HG02973 (cell line): ENCODE measurements at regions not wholly inside any gene's neighbourhood (a gene's known extent, or its start where the extent isn't known, plus 50 kb on each side); places are given as distances from the start of the nearest gene placed in this dataset.

Experiments used
- ATAC-seq: cut with Tn5 transposase; IDR thresholded peaks from one replicate; pipeline ENCODE4 v1.9.1; 2021; ENCODE audit warnings: moderate library complexity; ENCODE audit not compliant: unreplicated experiment

DNA sequence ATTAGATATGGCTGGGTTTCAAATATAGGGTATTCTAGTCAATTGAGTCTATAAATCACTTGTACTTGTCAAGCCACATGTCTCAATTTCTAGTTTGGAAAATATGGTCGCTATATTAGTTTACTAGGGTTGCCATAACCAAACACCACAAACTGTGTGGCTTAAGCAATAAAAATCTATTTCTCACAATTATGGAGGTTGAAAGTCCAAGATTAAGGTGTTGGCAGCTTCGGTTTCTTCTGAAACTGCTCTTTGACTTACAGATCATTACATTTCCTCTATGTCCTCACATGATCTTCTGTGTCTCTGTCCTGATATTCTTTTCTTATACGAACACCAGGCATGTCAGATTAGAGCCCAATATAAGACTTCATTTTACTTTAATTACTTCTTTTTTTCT lies 55.8 kb upstream of the BASP1 start:
- ATAC-seq = no peak

GRCh38 chr5:17163221-17163620 lies 54.2 kb upstream of the BASP1 start:
- no peak for ATAC-seq

- no peak for ATAC-seq
Measured at GRCh38 chr5:17167171-17167891, 50.1 kb upstream of the BASP1 start.
